Large intestine (tissue), 3 donors: ENCODE measurements at regions not wholly inside any gene's neighbourhood (a gene's known extent, or its start where the extent isn't known, plus 50 kb on each side); places are given as distances from the start of the nearest gene placed in this dataset.

Experiments
- DNase-seq, 2 donors: peaks; one replicate each; pipeline versions ENCODE4 v3.0.0 to v3.0.0-alpha.2; 2013
- H3K27ac ChIP-seq: one replicate; pipeline ENCODE4 v1.5.1; 2013; ENCODE audit warnings: low read length
- H3K27me3 ChIP-seq: 2 replicates; pipeline ENCODE4 v1.6.1; 2013; ENCODE audit warnings: low read length; ENCODE audit not compliant: control insufficient read depth, insufficient read depth
- H3K36me3 ChIP-seq: 2 replicates; pipeline ENCODE4 v1.6.1; 2013; ENCODE audit warnings: low read length; ENCODE audit not compliant: control insufficient read depth, insufficient read depth
- H3K4me1 ChIP-seq: one replicate; pipeline ENCODE4 v1.6.1; 2013; ENCODE audit warnings: low read length; ENCODE audit not compliant: control insufficient read depth, insufficient read depth
- H3K4me3 ChIP-seq: one replicate; pipeline ENCODE4 v1.5.1; 2013; ENCODE audit warnings: low read length
- H3K9me3 ChIP-seq: one replicate; pipeline ENCODE4 v1.6.1; 2013; ENCODE audit warnings: mild to moderate bottlenecking, low read depth, low read length, moderate library complexity; ENCODE audit not compliant: control insufficient read depth
- WGBS: methylation state at CpG from one replicate; pipeline ENCODE4 v1.1.5; 2013; ENCODE audit warnings: low lambda C conversion rate; ENCODE audit not compliant: insufficient coverage; 5-methylcytosine and 5-hydroxymethylcytosine counted together

DNA sequence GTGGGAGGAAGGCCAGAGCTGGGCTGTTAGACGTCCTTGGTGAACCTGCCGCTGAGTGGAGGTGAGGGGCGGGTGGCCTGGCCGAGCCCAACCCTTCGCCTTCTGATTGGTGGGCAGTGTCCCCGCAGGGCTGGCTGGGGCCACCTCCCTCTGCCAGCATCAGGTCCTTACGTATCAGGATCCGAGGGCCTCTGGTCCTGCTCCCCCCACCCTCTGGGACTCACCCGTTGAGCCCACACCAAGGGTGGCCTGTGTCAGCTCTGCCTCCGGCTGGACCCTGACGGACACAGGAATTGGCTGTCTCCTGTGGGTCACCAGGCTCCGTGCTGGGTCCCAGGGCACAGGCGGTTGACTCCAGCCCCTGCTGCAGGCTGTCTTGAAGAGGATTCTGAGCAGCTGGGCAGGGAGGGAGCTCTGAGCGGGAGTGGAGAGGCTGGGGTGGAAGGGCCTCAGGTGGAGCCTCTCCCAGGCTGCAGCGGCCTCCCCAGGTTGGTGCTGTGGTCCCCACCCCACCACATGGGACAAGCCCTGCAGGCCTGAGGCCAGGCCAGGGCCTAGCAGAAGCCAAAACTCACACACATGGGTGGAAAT is 58.4 kb upstream of the NKX1-1 start:
- WGBS: no CpG with 5 or more reads among the region's 15 CpGs
- H3K9me3 ChIP-seq: peaks cover 7% of the 10 kb centered on the region
- no peak overlapping the region for H3K4me3 ChIP-seq
- no peak for DNase-seq
- H3K4me1 ChIP-seq: no peaks in the 10 kb centered on the region
- H3K27me3 ChIP-seq: peaks cover 39% of the 10 kb centered on the region
- no peaks in the 10 kb centered on the region for H3K36me3 ChIP-seq
- H3K27ac ChIP-seq: no peak overlapping the region

DNA sequence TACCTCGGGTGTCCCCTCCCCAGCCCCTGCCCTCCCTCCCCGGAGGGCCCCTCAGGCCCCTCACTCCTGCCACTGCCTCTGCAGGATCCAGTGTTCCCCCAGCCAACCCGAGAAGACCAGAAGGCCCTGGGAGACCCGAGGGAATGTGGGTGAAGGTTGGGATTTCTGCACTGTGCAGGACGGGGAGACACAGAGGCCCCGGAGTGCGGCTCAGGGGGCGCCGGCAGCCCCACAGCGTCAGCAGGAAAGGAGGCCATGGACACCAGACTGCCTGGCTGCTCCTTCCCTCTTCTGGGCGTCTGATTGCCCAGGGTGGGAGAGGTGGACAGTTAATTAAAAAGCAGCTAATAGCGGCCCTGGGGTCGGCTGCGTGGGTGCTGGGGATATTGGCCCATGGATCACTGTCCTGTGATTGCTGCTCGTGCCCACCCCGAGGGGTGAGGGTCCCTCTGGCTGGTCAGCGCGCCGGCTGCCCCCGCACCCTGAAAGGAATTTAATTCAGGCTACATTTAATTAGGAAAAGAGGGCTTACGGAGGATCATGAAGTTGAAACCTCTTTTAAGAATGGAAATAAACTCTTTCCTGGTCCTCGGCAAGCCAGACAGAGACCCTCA is 57.8 kb upstream of the NKX1-1 start:
- Histone ChIP-seq H3K4me3 (no peak overlapping the region), H3K9me3 (peaks cover 7% of the 10 kb centered on the region), H3K4me1 (no peaks in the 10 kb centered on the region), H3K36me3 (no peaks in the 10 kb centered on the region), H3K27me3 (peaks cover 46% of the 10 kb centered on the region), H3K27ac (no peak overlapping the region)
- DNase-seq: no peak
- WGBS: no CpG with 5 or more reads among the region's 22 CpGs

GRCh38 chr4:1463088-1463926 is 57.1 kb upstream of the NKX1-1 start:
- H3K27ac ChIP-seq: no peak overlapping the region
- no peak overlapping the region for H3K4me3 ChIP-seq
- no CpG with 5 or more reads among the region's 30 CpGs for WGBS
- no peaks in the 10 kb centered on the region for H3K4me1 ChIP-seq
- peaks cover 53% of the 10 kb centered on the region for H3K27me3 ChIP-seq
- peak in 1 of 2 donors; percentile 20 for DNase-seq
- peaks cover 6% of the 10 kb centered on the region for H3K9me3 ChIP-seq
- H3K36me3 ChIP-seq: no peaks in the 10 kb centered on the region

DNA sequence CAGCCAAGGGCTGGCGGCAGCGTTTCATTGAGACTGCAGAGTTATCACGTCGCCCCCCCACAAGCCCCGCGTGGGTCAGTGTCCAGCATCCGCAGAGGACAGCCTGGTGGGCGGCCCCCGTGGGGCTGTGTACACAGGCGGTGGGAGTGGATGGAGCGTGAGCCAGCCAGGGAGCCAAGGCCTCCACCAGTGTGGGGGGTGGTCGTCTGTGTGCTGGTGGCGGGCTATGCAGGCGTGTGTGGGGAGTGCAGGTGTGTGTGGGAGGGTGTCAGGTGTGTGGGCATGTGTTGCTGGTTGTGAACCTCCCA is 56.5 kb upstream of the NKX1-1 start:
- no CpG with 5 or more reads among the region's 14 CpGs for WGBS
- no peak for DNase-seq
- H3K27ac ChIP-seq: no peak overlapping the region
- peaks cover 56% of the 10 kb centered on the region for H3K27me3 ChIP-seq
- no peaks in the 10 kb centered on the region for H3K4me1 ChIP-seq
- peaks cover 2% of the 10 kb centered on the region for H3K9me3 ChIP-seq
- H3K36me3 ChIP-seq: no peaks in the 10 kb centered on the region
- no peak overlapping the region for H3K4me3 ChIP-seq

DNA sequence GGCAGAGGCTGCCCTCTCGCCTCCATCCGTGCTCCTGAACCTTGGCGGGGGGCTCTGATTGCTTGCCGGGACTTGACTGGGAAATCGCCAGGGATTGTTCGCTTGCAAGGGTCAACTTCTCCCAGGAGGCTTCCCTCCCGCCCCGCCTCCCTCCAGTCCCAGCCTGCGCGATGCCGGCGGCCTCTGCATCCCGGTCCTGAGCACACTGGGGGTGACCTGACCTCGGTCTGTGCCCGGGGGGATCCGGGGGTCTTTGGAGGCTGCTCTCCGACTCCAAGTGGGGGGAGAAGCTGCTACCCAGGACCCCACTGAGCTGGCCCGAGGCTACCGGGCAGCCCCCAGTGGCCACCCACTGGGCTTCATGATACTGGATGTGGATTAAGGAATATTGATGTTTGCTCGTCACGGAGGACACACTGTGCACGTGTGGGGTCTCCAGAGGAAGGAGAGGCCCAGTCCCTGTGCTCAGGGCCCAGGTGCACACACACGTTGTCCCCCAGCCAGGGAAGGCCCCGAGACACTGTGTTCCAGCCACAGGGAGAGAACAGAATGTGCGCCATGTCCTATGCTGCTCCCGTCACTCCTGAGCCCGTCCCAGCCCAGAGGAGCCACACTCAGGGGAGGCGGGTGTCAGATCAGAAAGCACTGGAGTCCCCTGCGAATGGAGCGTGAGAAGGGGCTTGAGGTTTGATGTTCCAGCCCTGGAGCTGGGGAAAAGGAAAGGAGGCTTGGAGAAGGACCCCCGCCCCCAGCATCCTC is 55.9 kb upstream of the NKX1-1 start:
- 20% methylated on average over 1 of the region's 31 CpGs for WGBS
- H3K4me3 ChIP-seq: no peak overlapping the region
- H3K27me3 ChIP-seq: peaks cover 56% of the 10 kb centered on the region
- no peaks in the 10 kb centered on the region for H3K9me3 ChIP-seq
- no peaks in the 10 kb centered on the region for H3K36me3 ChIP-seq
- DNase-seq: no peak
- no peaks in the 10 kb centered on the region for H3K4me1 ChIP-seq
- no peak overlapping the region for H3K27ac ChIP-seq

DNA sequence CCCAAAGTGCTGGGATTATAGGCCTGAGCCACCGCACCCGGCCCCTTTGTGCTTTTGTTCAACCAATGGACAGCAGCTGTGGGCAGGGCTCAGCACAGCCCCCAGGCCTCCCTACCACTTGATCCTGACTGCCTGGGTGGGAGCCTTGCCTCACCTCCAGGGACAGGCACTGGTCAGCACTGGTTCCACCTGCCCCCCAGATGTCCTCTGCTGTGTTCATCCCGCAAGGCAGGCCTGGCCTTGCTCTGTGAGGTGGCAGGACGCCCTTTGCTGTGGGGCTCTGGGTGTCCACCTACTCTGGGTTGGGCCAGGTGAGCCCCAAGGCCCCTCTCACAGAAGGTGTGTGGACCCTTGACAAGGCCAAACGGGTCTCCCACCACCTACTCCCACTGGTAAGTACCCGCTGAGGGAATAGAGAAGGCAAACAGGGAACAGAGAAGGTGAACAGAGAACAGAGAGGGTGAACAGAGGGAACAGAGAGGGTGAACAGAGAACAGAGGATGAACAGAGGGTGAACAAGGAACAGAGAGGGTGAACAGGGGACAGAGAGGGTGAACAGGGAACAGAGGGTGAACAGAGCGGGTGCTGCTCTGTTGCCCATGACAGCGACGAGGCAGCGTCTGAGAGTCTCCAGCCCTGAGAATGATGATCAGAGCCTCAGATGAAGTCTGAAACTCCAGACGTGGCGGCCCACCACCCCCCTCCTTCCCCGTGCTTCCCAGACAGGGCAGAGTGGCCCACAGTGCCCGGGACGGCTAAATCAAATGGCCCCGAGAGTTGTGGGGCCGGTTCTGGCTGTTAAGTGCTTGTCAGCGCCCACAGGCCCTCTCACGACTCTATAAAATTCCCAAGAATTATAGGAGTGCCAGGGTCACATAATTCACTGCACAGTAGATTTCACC is 55.0 kb upstream of the NKX1-1 start:
- no peak overlapping the region for H3K27ac ChIP-seq
- no CpG with 5 or more reads among the region's 19 CpGs for WGBS
- no peak for DNase-seq
- no peaks in the 10 kb centered on the region for H3K9me3 ChIP-seq
- H3K27me3 ChIP-seq: peaks cover 56% of the 10 kb centered on the region
- H3K4me1 ChIP-seq: no peaks in the 10 kb centered on the region
- no peak overlapping the region for H3K4me3 ChIP-seq
- H3K36me3 ChIP-seq: no peaks in the 10 kb centered on the region

GRCh38 chr4:1459722-1460511 is 53.7 kb upstream of the NKX1-1 start:
- no peaks in the 10 kb centered on the region for H3K36me3 ChIP-seq
- peaks cover 56% of the 10 kb centered on the region for H3K27me3 ChIP-seq
- no CpG with 5 or more reads among the region's 26 CpGs for WGBS

GRCh38 chr4:1459081-1459721 is 53.0 kb upstream of the NKX1-1 start:
- Histone ChIP-seq H3K9me3 (no peaks in the 10 kb centered on the region), H3K4me3 (no peak overlapping the region), H3K4me1 (no peaks in the 10 kb centered on the region), H3K36me3 (no peaks in the 10 kb centered on the region), H3K27ac (no peak overlapping the region), H3K27me3 (peaks cover 51% of the 10 kb centered on the region)
- no peak for DNase-seq
- WGBS: 70% methylated on average over 2 of the region's 16 CpGs

More at GRCh38 chr4:1459722-1460511, 53.7 kb upstream of the NKX1-1 start:
- no peaks in the 10 kb centered on the region for H3K9me3 ChIP-seq
- H3K4me3 ChIP-seq: no peak overlapping the region
- H3K4me1 ChIP-seq: no peaks in the 10 kb centered on the region
- no peak for DNase-seq
- no peak overlapping the region for H3K27ac ChIP-seq

DNA sequence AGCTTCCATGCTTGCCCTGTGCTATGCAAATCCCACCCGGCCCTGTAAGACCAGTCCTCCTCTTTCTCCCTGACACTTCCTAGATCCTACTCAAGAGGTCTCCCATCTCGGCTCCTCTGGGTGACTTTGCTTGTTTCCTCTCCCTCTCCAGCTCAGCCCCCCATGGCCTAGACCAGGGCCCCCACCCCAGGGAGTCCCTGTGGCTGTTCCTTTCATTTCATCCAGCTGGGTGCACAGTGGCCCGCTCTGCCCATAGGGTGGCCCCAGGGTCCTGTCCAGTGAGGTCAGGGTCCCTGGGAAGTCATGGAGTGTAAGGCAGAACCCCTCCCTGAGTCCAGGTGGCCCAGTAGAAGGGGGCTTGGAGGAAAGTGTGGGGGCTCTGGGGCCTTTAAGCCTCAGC is 52.3 kb upstream of the NKX1-1 start:
- H3K27me3 ChIP-seq: peaks cover 51% of the 10 kb centered on the region
- H3K4me3 ChIP-seq: no peak overlapping the region
- no peak for DNase-seq
- peaks cover 2% of the 10 kb centered on the region for H3K9me3 ChIP-seq
- H3K4me1 ChIP-seq: no peaks in the 10 kb centered on the region
- H3K36me3 ChIP-seq: no peaks in the 10 kb centered on the region
- H3K27ac ChIP-seq: no peak overlapping the region
- WGBS: no CpG with 5 or more reads among the region's 3 CpGs
